Osteocyte (in vitro differentiated cells): ENCODE measurements at regions not wholly inside any gene's neighbourhood (a gene's known extent, or its start where the extent isn't known, plus 50 kb on each side); places are given as distances from the start of the nearest gene placed in this dataset.

Experiments
- DNase-seq: peaks from one replicate; pipeline ENCODE4 v3.0.0; 2021; ENCODE audit warnings: mixed read lengths; ENCODE audit not compliant: unreplicated experiment; ENCODE audit errors: extremely low spot score
- H3K27ac Mint-ChIP-seq: one replicate; pipeline ENCODE4 v1.8.0; 2021; ENCODE audit warnings: mild to moderate bottlenecking, mixed read lengths; ENCODE audit not compliant: unreplicated experiment
- H3K27me3 Mint-ChIP-seq: one replicate; pipeline ENCODE4 v1.8.0; 2021; ENCODE audit warnings: mixed read lengths; ENCODE audit not compliant: unreplicated experiment
- H3K36me3 Mint-ChIP-seq: one replicate; pipeline ENCODE4 v1.8.0; 2021; ENCODE audit warnings: mixed read lengths; ENCODE audit not compliant: unreplicated experiment
- H3K4me1 Mint-ChIP-seq: one replicate; pipeline ENCODE4 v1.8.0; 2021; ENCODE audit warnings: mixed read lengths; ENCODE audit not compliant: unreplicated experiment
- H3K4me3 Mint-ChIP-seq: one replicate; pipeline ENCODE4 v1.8.0; 2021; ENCODE audit warnings: mild to moderate bottlenecking, moderate library complexity, mixed read lengths; ENCODE audit not compliant: unreplicated experiment
- H3K9me3 Mint-ChIP-seq: one replicate; pipeline ENCODE4 v1.8.0; 2021; ENCODE audit warnings: mixed read lengths; ENCODE audit not compliant: unreplicated experiment
- CTCF ChIP-seq: fragments of 200-600 bp; sonication (generic); IDR thresholded peaks from 2 replicates; pipeline ENCODE4 v1.5.0; 2021; ENCODE audit warnings: antibody characterized with exemption, mild to moderate bottlenecking, moderate library complexity

- TF ChIP-seq CTCF: no peak
- no peak for DNase-seq
- Mint-ChIP-seq H3K4me1 (no peaks in the 10 kb centered on the region), H3K27me3 (peaks cover 3% of the 10 kb centered on the region), H3K27ac (no peak overlapping the region), H3K9me3 (no peaks in the 10 kb centered on the region), H3K36me3 (no peaks in the 10 kb centered on the region), H3K4me3 (no peak overlapping the region)
Observed at GRCh38 chr16:51752438-51752995, 601.4 kb upstream of the SALL1 start.

GRCh38 chr16:51747329-51747728 is 596.3 kb upstream of the SALL1 start:
- H3K4me3 Mint-ChIP-seq: no peak overlapping the region
- no peaks in the 10 kb centered on the region for H3K4me1 Mint-ChIP-seq
- peaks cover 3% of the 10 kb centered on the region for H3K27me3 Mint-ChIP-seq
- no peak overlapping the region for H3K27ac Mint-ChIP-seq
- H3K9me3 Mint-ChIP-seq: no peaks in the 10 kb centered on the region
- no peaks in the 10 kb centered on the region for H3K36me3 Mint-ChIP-seq
- DNase-seq: no peak
- no peak for TF ChIP-seq CTCF

GRCh38 chr16:51734220-51734619 is 583.1 kb upstream of the SALL1 start:
- Mint-ChIP-seq H3K4me1 (no peaks in the 10 kb centered on the region), H3K36me3 (no peaks in the 10 kb centered on the region), H3K27ac (no peak overlapping the region), H3K27me3 (no peaks in the 10 kb centered on the region), H3K4me3 (no peak overlapping the region), H3K9me3 (no peaks in the 10 kb centered on the region)
- TF ChIP-seq CTCF: no peak
- no peak for DNase-seq

- no peaks in the 10 kb centered on the region for H3K9me3 Mint-ChIP-seq
- no peak overlapping the region for H3K4me3 Mint-ChIP-seq
- TF ChIP-seq CTCF: no peak
- no peaks in the 10 kb centered on the region for H3K36me3 Mint-ChIP-seq
- H3K4me1 Mint-ChIP-seq: no peaks in the 10 kb centered on the region
- DNase-seq: no peak
- no peak overlapping the region for H3K27ac Mint-ChIP-seq
- no peaks in the 10 kb centered on the region for H3K27me3 Mint-ChIP-seq
Observed at GRCh38 chr16:51733181-51733580, 582.1 kb upstream of the SALL1 start.

GRCh38 chr16:51731160-51731559 is 580.1 kb upstream of the SALL1 start:
- no peak overlapping the region for H3K27ac Mint-ChIP-seq
- H3K4me3 Mint-ChIP-seq: no peak overlapping the region
- no peaks in the 10 kb centered on the region for H3K36me3 Mint-ChIP-seq
- no peaks in the 10 kb centered on the region for H3K4me1 Mint-ChIP-seq
- TF ChIP-seq CTCF: no peak
- peaks cover 6% of the 10 kb centered on the region for H3K9me3 Mint-ChIP-seq
- H3K27me3 Mint-ChIP-seq: no peaks in the 10 kb centered on the region
- DNase-seq: no peak
